Stimulated activated CD8-positive, alpha-beta memory T cell treated with anti-CD3 and anti-CD28 coated beads, Interleukin-15, amount 100 ng/mL, for 48 hours (primary cell): ENCODE measurements at regions not wholly inside any gene's neighbourhood (a gene's known extent, or its start where the extent isn't known, plus 50 kb on each side); places are given as distances from the start of the nearest gene placed in this dataset.

ENCODE experiments used
- DNase-seq, 2 donors: peaks; one replicate each; pipeline ENCODE4 v3.0.0-alpha.2; 2020; ENCODE audit warnings: low read depth in 2 of 2

DNA sequence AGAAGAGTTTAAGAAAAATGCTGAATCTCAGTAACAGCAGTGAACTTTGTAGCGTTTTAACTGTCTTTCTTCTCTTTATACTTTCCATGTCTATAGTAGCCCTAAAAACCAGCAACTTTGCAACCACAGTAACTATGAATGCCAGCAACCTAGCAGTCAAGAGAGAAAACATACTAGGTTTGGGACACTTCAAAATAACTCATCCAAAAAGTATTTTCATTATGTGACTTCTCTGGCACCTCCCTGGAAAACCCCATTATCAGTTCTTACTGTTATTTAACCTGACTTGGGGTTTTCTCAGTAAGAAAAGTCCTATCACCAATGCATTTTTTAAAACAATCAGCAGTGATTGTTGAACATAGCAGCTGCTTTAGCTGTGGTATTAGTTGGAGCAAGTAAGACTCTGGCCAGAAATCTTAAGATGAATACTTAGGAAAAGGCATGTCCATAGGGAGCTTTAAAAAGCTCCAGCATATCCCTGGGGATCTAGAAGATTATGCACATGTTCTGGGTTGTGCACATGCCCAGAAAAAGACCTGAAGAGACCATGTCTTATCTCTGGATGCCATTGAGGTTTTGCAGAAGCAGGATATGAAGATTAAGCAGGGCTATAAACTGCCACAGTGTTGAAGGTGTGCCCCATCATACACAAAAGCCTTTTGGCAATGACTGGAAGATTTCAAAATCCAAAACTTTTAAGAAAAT is 411.3 kb downstream of the CMPK2 start:
- no peak for DNase-seq

GRCh38 chr2:6459138-6459537 is 406.6 kb downstream of the CMPK2 start:
- DNase-seq = no peak

- DNase-seq = no peak
Measured at GRCh38 chr2:6470518-6470917, 395.2 kb downstream of the CMPK2 start.

DNA sequence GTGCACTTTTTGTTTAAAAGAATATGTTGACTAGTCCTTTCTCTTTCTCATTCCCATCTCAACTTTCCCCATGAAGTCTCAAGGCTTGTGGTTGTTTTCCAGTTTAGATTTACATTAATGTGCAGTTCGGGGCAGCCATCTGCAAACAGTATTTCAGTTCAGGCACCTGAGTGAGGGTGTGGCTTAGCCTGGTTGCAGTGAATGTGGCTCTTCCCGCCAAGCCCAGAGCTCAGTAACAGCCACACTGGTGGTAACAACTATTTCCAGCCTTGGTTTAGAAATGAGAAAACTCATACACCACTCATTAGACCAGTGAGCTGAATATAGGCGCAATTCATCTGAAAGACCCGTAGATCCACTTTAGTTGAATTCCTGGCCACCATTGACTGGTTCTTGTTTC is 394.3 kb downstream of the CMPK2 start:
- no peak for DNase-seq

- DNase-seq = no peak
Measured at GRCh38 chr2:6474161-6475140, 391.3 kb downstream of the CMPK2 start.

- no peak for DNase-seq
Measured at GRCh38 chr2:6475155-6475940, 390.4 kb downstream of the CMPK2 start.

DNA sequence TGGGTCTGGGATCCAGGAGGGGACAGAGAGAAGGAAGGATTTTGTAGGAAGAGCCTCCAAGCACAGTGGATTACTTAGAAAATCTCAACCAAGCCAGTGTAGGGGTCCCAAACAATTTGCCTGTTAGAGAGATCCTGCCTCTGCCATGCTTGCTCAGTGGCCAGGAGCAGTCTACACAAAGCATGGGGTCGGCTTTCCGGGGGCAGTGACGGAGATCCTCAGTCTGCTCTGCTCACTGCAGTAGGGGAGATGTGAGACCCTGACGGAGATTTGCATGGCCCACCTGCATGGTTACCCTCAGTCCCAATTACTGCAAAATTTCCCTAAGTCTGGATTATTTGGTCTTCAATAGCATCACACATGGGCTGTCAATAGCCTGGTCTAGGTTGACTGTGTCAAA is 385.2 kb downstream of the CMPK2 start:
- no peak for DNase-seq

DNA sequence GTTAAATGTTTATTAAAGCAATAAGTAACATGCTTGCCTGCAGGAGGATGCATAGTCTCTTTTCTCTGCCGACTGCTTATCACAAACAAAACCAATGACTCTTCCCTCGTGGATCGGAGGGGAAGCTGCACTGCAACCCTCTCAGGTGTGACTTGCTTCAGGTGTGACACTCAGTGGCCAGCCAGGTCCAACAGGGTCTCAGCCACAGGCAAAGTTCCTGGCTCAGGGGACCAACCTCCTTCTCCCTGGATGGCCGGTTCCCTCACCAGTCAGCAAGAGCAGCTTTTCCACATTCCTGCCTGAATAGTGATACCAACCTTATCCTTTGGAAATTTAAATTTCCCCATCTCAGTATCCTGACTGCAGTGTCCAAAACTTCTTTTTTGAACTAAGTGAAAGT is 383.5 kb downstream of the CMPK2 start:
- DNase-seq = no peak

DNA sequence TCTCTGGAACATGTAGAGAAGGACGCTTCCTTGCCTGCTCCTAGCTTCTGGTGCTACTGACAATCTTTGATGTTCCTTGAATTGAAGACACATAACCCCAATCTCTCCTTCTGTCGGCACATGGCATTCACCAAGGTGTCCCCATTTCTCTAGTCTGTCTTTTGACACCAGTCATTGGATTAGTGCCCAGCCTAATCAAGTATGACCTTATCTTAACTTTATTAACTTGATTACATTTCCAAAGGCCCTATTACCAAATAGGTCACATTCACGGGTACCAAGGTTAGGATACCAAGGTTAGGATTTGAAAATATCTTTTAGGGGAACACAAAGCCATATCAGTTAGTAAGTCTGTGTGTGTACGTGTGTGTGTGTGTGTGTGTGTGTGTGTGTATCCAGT is 377.9 kb downstream of the CMPK2 start:
- DNase-seq = no peak

GRCh38 chr2:6492573-6492972 is 373.1 kb downstream of the CMPK2 start:
- DNase-seq = no peak

GRCh38 chr2:6493266-6493665 is 372.4 kb downstream of the CMPK2 start:
- DNase-seq = no peak

- no peak for DNase-seq
Measured at GRCh38 chr2:6493669-6494068, 372.0 kb downstream of the CMPK2 start.

DNA sequence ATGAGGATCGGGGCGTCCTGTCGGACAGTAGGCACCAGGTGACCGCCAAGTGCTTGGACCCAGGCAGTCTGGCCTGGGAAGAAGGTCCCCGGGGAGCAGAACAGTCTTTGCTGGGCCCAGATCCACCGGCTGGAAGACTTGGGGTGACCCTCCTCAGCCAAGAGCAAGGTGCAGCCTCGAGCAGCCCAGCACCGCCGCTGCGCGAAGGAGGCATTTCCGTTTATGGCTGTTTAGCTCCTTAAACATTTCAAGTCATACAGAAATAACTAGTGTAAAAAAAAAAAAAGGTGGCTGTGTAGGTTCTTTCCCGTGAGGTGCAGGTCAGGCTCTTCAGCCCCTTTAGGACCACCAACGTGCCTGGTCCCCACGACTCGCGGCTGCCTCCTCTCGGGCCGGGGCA is 370.2 kb downstream of the CMPK2 start:
- DNase-seq = no peak

- no peak for DNase-seq
Measured at GRCh38 chr2:6496376-6496775, 369.3 kb downstream of the CMPK2 start.

DNA sequence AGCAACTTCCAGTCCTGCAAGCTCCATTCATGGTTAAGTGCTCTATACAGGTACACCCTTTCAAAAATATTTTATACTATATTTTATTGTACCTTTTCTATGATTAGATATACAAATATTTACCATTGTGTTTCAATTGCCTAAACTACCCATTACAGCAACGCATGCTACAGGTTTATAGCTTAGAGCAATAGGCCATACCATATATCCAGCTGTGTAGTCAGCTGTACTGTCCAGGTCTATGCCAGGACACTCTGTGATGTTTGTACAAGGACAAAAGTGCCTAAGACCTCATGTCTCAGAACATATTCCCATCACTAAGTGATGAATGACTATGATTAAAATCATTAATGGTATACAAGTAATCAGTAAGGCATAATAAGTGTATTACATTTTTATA is 368.7 kb downstream of the CMPK2 start:
- DNase-seq = no peak

- no peak for DNase-seq
Measured at GRCh38 chr2:6498841-6499240, 366.9 kb downstream of the CMPK2 start.

GRCh38 chr2:6499691-6500090 is 366.0 kb downstream of the CMPK2 start:
- DNase-seq = no peak

DNA sequence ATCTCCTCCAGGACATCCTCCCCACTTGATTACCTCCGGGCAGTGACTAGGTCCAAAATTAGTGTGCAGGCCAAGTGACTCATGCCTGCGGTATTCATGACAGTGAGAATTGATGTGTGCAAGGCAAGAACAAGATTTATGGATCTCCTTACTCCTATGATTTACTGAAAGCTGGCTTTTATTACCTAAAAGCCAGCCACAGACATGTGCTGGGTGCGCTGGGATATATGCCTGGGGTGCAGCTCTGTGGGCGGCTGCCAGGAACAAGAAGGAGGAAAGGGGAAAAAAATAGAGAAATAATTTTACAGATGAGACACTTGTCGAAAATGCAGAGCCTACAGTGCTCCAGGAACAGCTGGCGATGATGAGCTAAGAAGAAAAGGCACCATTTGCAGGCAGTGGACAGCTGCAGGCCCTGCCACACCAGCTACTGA is 359.3 kb downstream of the CMPK2 start:
- no peak for DNase-seq

GRCh38 chr2:6506859-6507258 is 358.8 kb downstream of the CMPK2 start:
- DNase-seq = no peak

GRCh38 chr2:6510532-6510931 is 355.2 kb downstream of the CMPK2 start:
- DNase-seq = no peak

GRCh38 chr2:6512589-6512988 is 353.1 kb downstream of the CMPK2 start:
- no peak for DNase-seq

GRCh38 chr2:6516674-6517073 is 349.0 kb downstream of the CMPK2 start:
- no peak for DNase-seq
